GM03348 (cell line): ENCODE measurements at regions not wholly inside any gene's neighbourhood (a gene's known extent, or its start where the extent isn't known, plus 50 kb on each side); places are given as distances from the start of the nearest gene placed in this dataset.
A peak's percentile ranks its signal among the peaks of the same experiment; 100 is the strongest.

ENCODE experiments used
- DNase-seq: peaks from one replicate; pipeline ENCODE4 v3.0.0; 2012; ENCODE audit warnings: low spot score

- DNase-seq: no peak
These were observed 389.8 kb upstream of the AZI2 start for GRCh38 chr3:28738425-28738824.

DNA sequence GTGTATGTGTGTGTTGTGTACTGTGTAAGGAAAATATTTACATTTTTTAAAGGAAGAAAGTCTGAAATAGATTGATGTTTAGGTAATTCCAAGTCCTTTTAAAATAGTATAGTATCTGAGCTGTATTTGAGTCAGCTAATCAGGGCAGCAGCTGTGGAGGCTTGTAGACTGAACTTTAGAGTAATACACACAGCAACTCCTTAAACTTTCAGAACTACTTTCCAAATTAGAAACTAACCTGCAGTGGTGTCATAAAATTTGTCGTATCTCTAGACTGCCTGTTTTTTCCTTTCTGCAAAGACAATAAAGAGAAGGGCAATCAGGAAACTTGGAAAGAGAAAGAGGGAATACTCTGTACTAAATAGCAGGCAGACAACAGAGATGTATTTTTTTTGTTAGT is 391.0 kb upstream of the AZI2 start:
- no peak for DNase-seq

DNA sequence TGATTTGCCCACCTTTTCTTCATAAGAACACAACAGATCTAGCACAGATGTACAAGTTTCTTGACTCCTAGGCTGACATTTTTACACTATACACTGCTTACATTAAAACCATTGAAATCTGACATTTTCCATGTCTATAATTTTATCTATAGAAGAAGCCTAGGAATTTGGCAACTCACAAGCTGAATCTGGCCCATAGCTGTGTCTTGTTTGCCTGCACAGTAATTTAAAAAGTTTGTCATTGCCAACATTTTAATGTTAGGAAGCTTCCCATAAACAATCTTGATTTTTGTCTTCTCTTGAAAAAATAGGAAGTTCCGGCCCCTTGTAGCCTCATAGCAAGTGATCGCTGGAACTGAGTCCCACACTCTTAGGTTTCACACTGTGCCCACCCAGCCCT is 394.6 kb upstream of the AZI2 start:
- no peak for DNase-seq

DNA sequence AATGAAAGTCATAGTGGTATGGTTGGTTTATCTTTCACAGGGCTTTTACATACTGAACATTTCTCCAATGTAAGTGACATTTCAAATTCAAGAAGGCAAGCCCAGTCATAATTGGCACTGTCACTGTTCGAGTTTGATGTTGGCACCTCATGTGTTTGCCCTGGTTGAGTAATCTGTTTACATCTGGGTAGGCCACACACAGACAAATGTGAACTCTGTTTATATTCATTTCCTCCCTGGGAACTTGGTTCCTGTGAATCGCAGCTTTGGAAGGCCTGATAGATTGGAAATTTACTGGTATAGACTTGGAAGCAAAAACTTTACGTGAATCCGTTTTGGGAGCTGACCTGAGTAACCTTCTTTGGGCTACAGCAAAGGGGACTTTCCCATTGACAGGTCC is 395.2 kb upstream of the AZI2 start:
- DNase-seq: no peak

GRCh38 chr3:28745436-28745835 is 396.8 kb upstream of the AZI2 start:
- DNase-seq: no peak

DNA sequence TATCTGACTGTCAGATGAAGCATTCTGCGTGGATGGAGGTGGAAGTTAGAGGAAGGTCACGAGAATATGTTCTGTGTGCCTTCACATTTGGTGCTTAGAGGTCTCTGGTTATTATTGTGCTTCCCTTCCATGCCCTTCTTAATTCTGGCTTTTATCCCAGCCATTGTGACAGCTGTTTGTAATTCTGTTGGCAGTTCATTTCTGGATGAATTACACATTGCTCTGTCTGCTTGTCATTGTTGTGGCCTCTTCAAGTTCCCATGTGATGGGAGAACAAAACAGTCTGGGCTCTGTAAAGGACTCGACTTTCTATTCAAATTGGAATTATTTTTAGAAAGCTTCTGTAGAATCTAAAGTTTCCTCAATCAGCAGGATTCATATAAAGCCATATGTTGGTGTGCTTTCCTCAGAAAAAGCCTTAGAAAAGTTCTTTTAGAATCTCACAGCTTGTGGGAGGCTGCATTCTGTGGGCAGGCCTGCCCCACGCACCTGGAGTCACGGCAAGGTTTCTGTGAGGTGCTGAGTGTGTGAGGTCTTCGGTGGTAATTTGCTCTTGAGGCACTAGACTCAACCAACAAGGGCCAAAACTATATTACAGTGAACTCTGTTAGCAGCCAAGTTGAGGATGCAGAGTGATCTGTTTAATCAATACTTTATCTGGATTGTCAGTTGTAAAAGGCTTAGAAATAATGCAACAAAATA is 397.4 kb upstream of the AZI2 start:
- peak; percentile 4 for DNase-seq

- DNase-seq: no peak
These were observed 398.4 kb upstream of the AZI2 start for GRCh38 chr3:28746990-28747389.

- no peak for DNase-seq
These were observed 403.2 kb upstream of the AZI2 start for GRCh38 chr3:28751864-28752263.

GRCh38 chr3:28752290-28752689 is 403.7 kb upstream of the AZI2 start:
- no peak for DNase-seq

- DNase-seq: no peak
These were observed 407.4 kb upstream of the AZI2 start for GRCh38 chr3:28756056-28756455.

DNA sequence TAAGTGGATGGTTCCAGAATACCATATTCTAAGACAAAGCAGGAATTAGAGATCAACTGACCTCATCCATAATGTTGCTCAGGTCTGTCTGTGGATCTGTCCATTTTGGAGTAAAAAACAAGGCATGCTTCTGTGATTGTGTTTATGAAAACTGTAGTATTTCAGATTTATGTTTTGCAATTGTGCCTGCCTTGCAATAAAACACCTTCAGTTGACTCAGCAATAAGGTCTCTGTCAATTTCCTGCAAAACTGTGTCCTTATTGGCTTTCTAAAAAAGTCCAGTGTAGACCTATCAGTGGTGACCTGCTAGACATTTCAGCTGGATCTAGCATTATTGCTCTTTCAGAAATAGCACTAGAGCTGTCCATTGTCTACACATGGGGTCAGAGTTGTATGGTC is 409.5 kb upstream of the AZI2 start:
- DNase-seq: no peak

GRCh38 chr3:28761375-28761774 is 412.8 kb upstream of the AZI2 start:
- no peak for DNase-seq

GRCh38 chr3:28765194-28765593 is 416.6 kb upstream of the AZI2 start:
- no peak for DNase-seq

GRCh38 chr3:28768439-28768838 is 419.8 kb upstream of the AZI2 start:
- no peak for DNase-seq

- no peak for DNase-seq
These were observed 429.3 kb upstream of the AZI2 start for GRCh38 chr3:28777806-28778475.

- no peak for DNase-seq
These were observed 431.9 kb upstream of the AZI2 start for GRCh38 chr3:28780480-28780879.

- no peak for DNase-seq
These were observed 432.4 kb upstream of the AZI2 start for GRCh38 chr3:28781053-28781452.

DNA sequence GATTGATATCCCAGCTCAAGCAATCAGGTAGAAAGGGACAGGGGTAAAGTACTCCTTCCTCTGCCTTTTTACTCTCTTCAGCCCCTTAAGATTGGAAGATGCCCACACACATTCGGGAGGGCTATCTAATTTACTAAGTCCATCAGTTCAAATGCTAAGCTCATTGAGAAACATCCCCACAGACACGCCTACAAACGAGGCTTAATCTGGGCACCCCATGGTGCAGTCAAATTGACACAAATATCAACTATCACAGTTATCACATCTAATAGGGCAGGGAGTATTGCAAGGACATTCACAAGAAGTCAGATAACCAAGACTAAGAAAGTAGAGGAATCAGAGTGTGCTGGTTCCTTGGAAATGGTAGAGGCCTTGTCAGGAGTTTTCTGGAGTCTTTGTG is 437.8 kb upstream of the AZI2 start:
- DNase-seq: no peak

GRCh38 chr3:28788571-28788970 is 439.9 kb upstream of the AZI2 start:
- no peak for DNase-seq

DNA sequence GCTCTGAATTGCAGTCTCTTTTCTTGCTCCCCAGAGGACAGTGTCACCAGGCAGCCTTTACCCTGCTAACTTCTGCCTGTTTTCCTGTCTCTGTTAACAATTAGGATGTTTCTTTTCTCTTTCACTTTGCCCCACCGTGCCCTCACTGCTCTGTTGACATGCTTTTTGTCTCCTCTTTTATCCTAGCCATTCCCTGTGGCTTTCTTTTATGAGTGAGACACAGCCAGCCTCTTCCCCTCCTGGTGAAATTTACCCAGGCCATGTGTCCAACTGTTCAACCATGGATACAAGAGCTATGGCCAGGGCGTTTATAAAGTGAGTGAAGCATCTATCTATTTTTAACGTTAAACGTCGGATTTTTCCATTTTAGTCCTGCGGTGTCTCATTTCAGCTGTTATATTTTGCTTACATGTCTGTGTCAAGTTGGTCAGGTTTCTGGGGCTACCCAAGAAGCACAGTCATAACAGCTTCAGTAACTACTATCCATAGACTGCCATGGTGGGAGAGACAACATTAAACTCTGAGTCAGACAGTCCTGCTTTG is 443.2 kb upstream of the AZI2 start:
- DNase-seq: no peak

GRCh38 chr3:28792604-28793003 is 444.0 kb upstream of the AZI2 start:
- DNase-seq: no peak

- no peak for DNase-seq
These were observed 450.5 kb upstream of the AZI2 start for GRCh38 chr3:28799084-28799483.

- no peak for DNase-seq
These were observed 451.6 kb upstream of the AZI2 start for GRCh38 chr3:28800203-28800602.

DNA sequence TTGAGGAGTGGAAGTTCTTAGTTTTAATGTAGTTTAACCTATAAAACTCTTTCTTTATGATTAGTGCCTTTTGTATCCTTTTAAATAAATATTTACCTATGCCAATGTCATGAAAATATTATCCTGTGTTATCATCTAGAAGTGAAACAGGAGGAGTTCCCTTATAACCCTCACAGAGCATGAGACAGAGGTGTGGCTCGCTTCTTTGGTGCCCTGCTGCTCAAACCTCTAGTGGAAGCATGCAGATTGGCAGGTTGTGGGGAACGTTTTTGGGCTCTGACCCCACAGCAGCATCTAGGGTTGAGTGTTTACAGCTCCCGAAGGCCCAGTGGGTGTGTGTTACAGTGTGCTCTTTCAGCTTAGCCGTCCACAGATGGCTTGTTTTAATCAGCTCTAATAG is 459.4 kb upstream of the AZI2 start:
- DNase-seq: no peak
